ENCODE measurements at regions not wholly inside any gene's neighbourhood (a gene's known extent, or its start where the extent isn't known, plus 50 kb on each side); places are given as distances from the start of the nearest gene placed in this dataset.

DNA sequence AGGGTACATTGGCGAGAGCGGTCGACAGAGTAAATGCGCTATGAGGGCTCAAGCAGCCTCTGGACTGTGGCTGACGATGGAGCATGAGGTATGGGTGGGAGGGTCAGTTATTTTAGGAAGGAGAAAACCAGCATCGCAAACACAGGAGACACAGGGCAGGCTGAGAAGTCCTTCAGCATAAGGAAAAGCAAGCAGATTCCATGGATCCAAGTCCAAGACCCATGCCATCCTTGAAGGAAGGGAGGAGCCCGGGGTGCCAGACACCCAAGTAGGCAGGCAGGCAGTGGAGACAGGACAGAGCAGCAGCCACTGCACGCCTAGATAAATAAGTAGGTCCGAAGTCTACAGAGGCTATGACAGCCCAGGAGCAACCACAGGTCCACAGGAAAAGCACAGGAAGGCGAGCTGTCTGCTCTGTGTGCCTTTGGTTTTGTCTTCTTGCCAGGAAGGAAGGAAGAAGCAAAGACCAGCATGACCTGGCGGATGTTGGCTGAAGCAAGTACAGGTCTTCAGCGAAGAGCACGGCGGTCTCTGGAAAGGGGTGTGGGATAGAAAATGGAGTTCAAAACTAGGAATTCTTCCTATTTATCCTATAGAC is 76.4 kb upstream of the SLC45A1 start (continued):
- TF ChIP-seq GFI1 (CRISPR knock-in tag; IDR thresholded peaks at IDR 0.05; ENCODE audit: borderline replicate concordance) (no peak), MAX (IDR thresholded peaks at IDR 0.05) (no peak), ZIK1 (CRISPR knock-in tag; IDR thresholded peaks at IDR 0.05; ENCODE audit: borderline replicate concordance, low read depth) (peak; percentile 38; the same call in 1 of the 2 replicates), THYN1 (CRISPR knock-in tag; IDR thresholded peaks at IDR 0.05; ENCODE audit: borderline replicate concordance, low read depth) (no peak), ZNF264 (CRISPR knock-in tag; IDR thresholded peaks at IDR 0.05) (0 out of 2 replicates have a peak, but pooled peaks have one; percentile 23), KAT8 (CRISPR knock-in tag; IDR thresholded peaks at IDR 0.05) (peak; percentile 32; the same call in 1 of the 2 replicates), ZNF460 (CRISPR knock-in tag; IDR thresholded peaks at IDR 0.05; ENCODE audit: borderline replicate concordance) (no peak), ZSCAN12 (CRISPR knock-in tag; IDR thresholded peaks at IDR 0.05) (no peak), MYC (CRISPR knock-in tag; IDR thresholded peaks at IDR 0.05; ENCODE audit: borderline replicate concordance) (0 out of 2 replicates have a peak, but pooled peaks have one; percentile 34), HCFC1 (IDR thresholded peaks at IDR 0.05; ENCODE audit: low read depth, low read length) (no peak), FOXJ3 (CRISPR knock-in tag; IDR thresholded peaks at IDR 0.05; ENCODE audit: borderline replicate concordance) (peak; percentile 34; the same call in 1 of the 2 replicates), KLF6 (CRISPR knock-in tag; IDR thresholded peaks at IDR 0.05) (peak; percentile 46; the same call in 1 of the 2 replicates), ZFP90 (CRISPR knock-in tag; IDR thresholded peaks at IDR 0.05; ENCODE audit: borderline replicate concordance) (0 out of 2 replicates have a peak, but pooled peaks have one; percentile 60), ZBTB40 (IDR thresholded peaks at IDR 0.05) (no peak), ZBTB40 (CRISPR knock-in tag; IDR thresholded peaks at IDR 0.05) (no peak), RBM22 (optimal IDR thresholded peaks at IDR 0.05; ENCODE audit: low read length) (no peak), ZNF737 (CRISPR knock-in tag; IDR thresholded peaks at IDR 0.05; ENCODE audit: borderline replicate concordance) (no peak), MAFK (conservative IDR thresholded peaks at IDR 0.05 in 1 of 2, IDR thresholded peaks at IDR 0.05 in 1 of 2; ENCODE audit: low read length in 2 of 2) (no peak)
- TF ChIP-seq, protein P1, sequence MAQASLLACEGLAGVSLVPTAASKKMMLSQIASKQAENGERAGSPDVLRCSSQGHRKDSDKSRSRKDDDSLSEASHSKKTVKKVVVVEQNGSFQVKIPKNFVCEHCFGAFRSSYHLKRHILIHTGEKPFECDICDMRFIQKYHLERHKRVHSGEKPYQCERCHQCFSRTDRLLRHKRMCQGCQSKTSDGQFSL (CRISPR knock-in tag; IDR thresholded peaks at IDR 0.05), result no peak
- TF ChIP-seq, protein P2, sequence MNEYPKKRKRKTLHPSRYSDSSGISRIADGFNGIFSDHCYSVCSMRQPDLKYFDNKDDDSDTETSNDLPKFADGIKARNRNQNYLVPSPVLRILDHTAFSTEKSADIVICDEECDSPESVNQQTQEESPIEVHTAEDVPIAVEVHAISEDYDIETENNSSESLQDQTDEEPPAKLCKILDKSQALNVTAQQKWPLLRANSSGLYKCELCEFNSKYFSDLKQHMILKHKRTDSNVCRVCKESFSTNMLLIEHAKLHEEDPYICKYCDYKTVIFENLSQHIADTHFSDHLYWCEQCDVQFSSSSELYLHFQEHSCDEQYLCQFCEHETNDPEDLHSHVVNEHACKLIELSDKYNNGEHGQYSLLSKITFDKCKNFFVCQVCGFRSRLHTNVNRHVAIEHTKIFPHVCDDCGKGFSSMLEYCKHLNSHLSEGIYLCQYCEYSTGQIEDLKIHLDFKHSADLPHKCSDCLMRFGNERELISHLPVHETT (CRISPR knock-in tag; conservative IDR thresholded peaks at IDR 0.05), result no peak
